ENCODE measurements at regions not wholly inside any gene's neighbourhood (a gene's known extent, or its start where the extent isn't known, plus 50 kb on each side); places are given as distances from the start of the nearest gene placed in this dataset.

- TF ChIP-seq KIAA2018 (CRISPR knock-in tag; IDR thresholded peaks at IDR 0.05; ENCODE audit: borderline replicate concordance), result no peak
- TF ChIP-seq RNF219 (CRISPR knock-in tag; IDR thresholded peaks at IDR 0.05), result no peak
- TF ChIP-seq POLR2A (IDR thresholded peaks at IDR 0.05; ENCODE audit: insufficient read depth in 1 of 2, low read depth in 2 of 2, low read length in 2 of 2), result no peak
- no peak for TF ChIP-seq SRSF1 (optimal IDR thresholded peaks at IDR 0.05; ENCODE audit: low read depth, low read length)
- no peak for TF ChIP-seq PHF20 (CRISPR knock-in tag; IDR thresholded peaks at IDR 0.05)
Measured at GRCh38 chr10:30725661-30726060, 96.1 kb upstream of the LYZL2 start (continued).

Data from HepG2 (cell line).